Stimulated activated naive CD8-positive, alpha-beta T cell treated with anti-CD3 and anti-CD28 coated beads, Interleukin-15, Interleukin-2, amounts not matched to agents 100 ng/mL and 50 ng/mL, for 24 hours (primary cell): ENCODE measurements at regions not wholly inside any gene's neighbourhood (a gene's known extent, or its start where the extent isn't known, plus 50 kb on each side); places are given as distances from the start of the nearest gene placed in this dataset.

Experiments
- H3K27ac Mint-ChIP-seq: one replicate; pipeline ENCODE4 v1.8.0; 2021; ENCODE audit warnings: mild to moderate bottlenecking, mixed read lengths
- H3K27me3 Mint-ChIP-seq: one replicate; pipeline ENCODE4 v1.8.0; 2021; ENCODE audit warnings: mixed read lengths
- H3K36me3 Mint-ChIP-seq: one replicate; pipeline ENCODE4 v1.8.0; 2021; ENCODE audit warnings: low read depth, mixed read lengths
- H3K4me1 Mint-ChIP-seq: one replicate; pipeline ENCODE4 v1.8.0; 2021; ENCODE audit warnings: low read depth, mixed read lengths
- H3K4me3 Mint-ChIP-seq: one replicate; pipeline ENCODE4 v1.8.0; 2021; ENCODE audit warnings: mild to moderate bottlenecking, mixed read lengths
- H3K9me3 Mint-ChIP-seq: one replicate; pipeline ENCODE4 v1.8.0; 2021; ENCODE audit warnings: mixed read lengths

- Mint-ChIP-seq H3K4me1 (no peaks in the 10 kb centered on the region), H3K4me3 (no peak overlapping the region), H3K27ac (no peak overlapping the region), H3K36me3 (no peaks in the 10 kb centered on the region), H3K27me3 (no peaks in the 10 kb centered on the region), H3K9me3 (no peaks in the 10 kb centered on the region)
Observed at GRCh38 chr9:81225596-81225995, 463.8 kb downstream of the TLE1 start.

- H3K36me3 Mint-ChIP-seq, result no peaks in the 10 kb centered on the region
- no peak overlapping the region for H3K4me3 Mint-ChIP-seq
- no peaks in the 10 kb centered on the region for H3K4me1 Mint-ChIP-seq
- H3K27ac Mint-ChIP-seq, result no peak overlapping the region
- no peaks in the 10 kb centered on the region for H3K27me3 Mint-ChIP-seq
- H3K9me3 Mint-ChIP-seq, result no peaks in the 10 kb centered on the region
Observed at GRCh38 chr9:81224166-81225081, 464.9 kb downstream of the TLE1 start.

- Mint-ChIP-seq H3K27ac (no peak overlapping the region), H3K4me3 (no peak overlapping the region), H3K27me3 (no peaks in the 10 kb centered on the region), H3K9me3 (peaks cover 3% of the 10 kb centered on the region), H3K4me1 (no peaks in the 10 kb centered on the region), H3K36me3 (no peaks in the 10 kb centered on the region)
Observed at GRCh38 chr9:81214975-81215374, 474.4 kb downstream of the TLE1 start.

- H3K27ac Mint-ChIP-seq, result no peak overlapping the region
- peaks cover 3% of the 10 kb centered on the region for H3K9me3 Mint-ChIP-seq
- H3K4me1 Mint-ChIP-seq, result no peaks in the 10 kb centered on the region
- no peak overlapping the region for H3K4me3 Mint-ChIP-seq
- no peaks in the 10 kb centered on the region for H3K36me3 Mint-ChIP-seq
- H3K27me3 Mint-ChIP-seq, result no peaks in the 10 kb centered on the region
Observed at GRCh38 chr9:81213456-81213855, 475.9 kb downstream of the TLE1 start.

GRCh38 chr9:81211741-81212140 is 477.6 kb downstream of the TLE1 start:
- Mint-ChIP-seq H3K4me3 (no peak overlapping the region), H3K4me1 (no peaks in the 10 kb centered on the region), H3K27ac (no peak overlapping the region), H3K36me3 (no peaks in the 10 kb centered on the region), H3K9me3 (no peaks in the 10 kb centered on the region), H3K27me3 (no peaks in the 10 kb centered on the region)

GRCh38 chr9:81207651-81208050 is 481.7 kb downstream of the TLE1 start:
- Mint-ChIP-seq H3K4me3 (no peak overlapping the region), H3K9me3 (no peaks in the 10 kb centered on the region), H3K4me1 (no peaks in the 10 kb centered on the region), H3K36me3 (no peaks in the 10 kb centered on the region), H3K27ac (no peak overlapping the region), H3K27me3 (no peaks in the 10 kb centered on the region)

- H3K9me3 Mint-ChIP-seq, result no peaks in the 10 kb centered on the region
- H3K4me3 Mint-ChIP-seq, result no peak overlapping the region
- no peaks in the 10 kb centered on the region for H3K27me3 Mint-ChIP-seq
- no peaks in the 10 kb centered on the region for H3K4me1 Mint-ChIP-seq
- no peak overlapping the region for H3K27ac Mint-ChIP-seq
- H3K36me3 Mint-ChIP-seq, result no peaks in the 10 kb centered on the region
Observed at GRCh38 chr9:81202292-81202691, 487.1 kb downstream of the TLE1 start.

GRCh38 chr9:81195206-81195605 is 494.1 kb downstream of the TLE1 start:
- H3K9me3 Mint-ChIP-seq, result peaks cover 4% of the 10 kb centered on the region
- no peaks in the 10 kb centered on the region for H3K27me3 Mint-ChIP-seq
- no peak overlapping the region for H3K27ac Mint-ChIP-seq
- H3K36me3 Mint-ChIP-seq, result no peaks in the 10 kb centered on the region
- H3K4me3 Mint-ChIP-seq, result no peak overlapping the region
- no peaks in the 10 kb centered on the region for H3K4me1 Mint-ChIP-seq

GRCh38 chr9:81193362-81194339 is 495.7 kb downstream of the TLE1 start:
- no peak overlapping the region for H3K4me3 Mint-ChIP-seq
- no peaks in the 10 kb centered on the region for H3K4me1 Mint-ChIP-seq
- no peak overlapping the region for H3K27ac Mint-ChIP-seq
- peaks cover 4% of the 10 kb centered on the region for H3K9me3 Mint-ChIP-seq
- no peaks in the 10 kb centered on the region for H3K27me3 Mint-ChIP-seq
- H3K36me3 Mint-ChIP-seq, result no peaks in the 10 kb centered on the region

GRCh38 chr9:81191222-81191621 is 498.1 kb downstream of the TLE1 start:
- H3K27me3 Mint-ChIP-seq, result no peaks in the 10 kb centered on the region
- H3K27ac Mint-ChIP-seq, result no peak overlapping the region
- H3K4me3 Mint-ChIP-seq, result no peak overlapping the region
- no peaks in the 10 kb centered on the region for H3K36me3 Mint-ChIP-seq
- H3K4me1 Mint-ChIP-seq, result no peaks in the 10 kb centered on the region
- H3K9me3 Mint-ChIP-seq, result peaks cover 4% of the 10 kb centered on the region

GRCh38 chr9:81190659-81191058 is 498.7 kb downstream of the TLE1 start:
- H3K4me3 Mint-ChIP-seq, result no peak overlapping the region
- peaks cover 4% of the 10 kb centered on the region for H3K9me3 Mint-ChIP-seq

GRCh38 chr9:81183761-81184160 is 505.6 kb downstream of the TLE1 start:
- H3K4me3 Mint-ChIP-seq, result no peak overlapping the region
- H3K27ac Mint-ChIP-seq, result no peak overlapping the region
- H3K9me3 Mint-ChIP-seq, result no peaks in the 10 kb centered on the region

More at GRCh38 chr9:81190659-81191058, 498.7 kb downstream of the TLE1 start:
- Mint-ChIP-seq H3K36me3 (no peaks in the 10 kb centered on the region), H3K27me3 (no peaks in the 10 kb centered on the region), H3K4me1 (no peaks in the 10 kb centered on the region), H3K27ac (no peak overlapping the region)

GRCh38 chr9:81182431-81182830 is 506.9 kb downstream of the TLE1 start:
- no peak overlapping the region for H3K4me3 Mint-ChIP-seq
- H3K9me3 Mint-ChIP-seq, result no peaks in the 10 kb centered on the region
- H3K27ac Mint-ChIP-seq, result no peak overlapping the region
- H3K27me3 Mint-ChIP-seq, result no peaks in the 10 kb centered on the region
- H3K36me3 Mint-ChIP-seq, result no peaks in the 10 kb centered on the region
- no peaks in the 10 kb centered on the region for H3K4me1 Mint-ChIP-seq

More at GRCh38 chr9:81183761-81184160, 505.6 kb downstream of the TLE1 start:
- Mint-ChIP-seq H3K4me1 (no peaks in the 10 kb centered on the region), H3K36me3 (no peaks in the 10 kb centered on the region), H3K27me3 (no peaks in the 10 kb centered on the region)

GRCh38 chr9:81174023-81174422 is 515.3 kb downstream of the TLE1 start:
- H3K27ac Mint-ChIP-seq, result no peak overlapping the region
- H3K4me3 Mint-ChIP-seq, result no peak overlapping the region
- H3K4me1 Mint-ChIP-seq, result no peaks in the 10 kb centered on the region
- H3K9me3 Mint-ChIP-seq, result peaks cover 8% of the 10 kb centered on the region
- no peaks in the 10 kb centered on the region for H3K27me3 Mint-ChIP-seq
- H3K36me3 Mint-ChIP-seq, result no peaks in the 10 kb centered on the region

- Mint-ChIP-seq H3K4me3 (no peak overlapping the region), H3K27me3 (no peaks in the 10 kb centered on the region), H3K9me3 (peaks cover 8% of the 10 kb centered on the region), H3K4me1 (no peaks in the 10 kb centered on the region), H3K36me3 (no peaks in the 10 kb centered on the region), H3K27ac (no peak overlapping the region)
Observed at GRCh38 chr9:81171689-81172088, 517.7 kb downstream of the TLE1 start.
